ENCODE measurements at regions not wholly inside any gene's neighbourhood (a gene's known extent, or its start where the extent isn't known, plus 50 kb on each side); places are given as distances from the start of the nearest gene placed in this dataset.
"Not testable (repeated sequence)": the region's sequence is repeated elsewhere in the genome, so short reads cannot be mapped to it uniquely, and the experiment has no call there.

DNA sequence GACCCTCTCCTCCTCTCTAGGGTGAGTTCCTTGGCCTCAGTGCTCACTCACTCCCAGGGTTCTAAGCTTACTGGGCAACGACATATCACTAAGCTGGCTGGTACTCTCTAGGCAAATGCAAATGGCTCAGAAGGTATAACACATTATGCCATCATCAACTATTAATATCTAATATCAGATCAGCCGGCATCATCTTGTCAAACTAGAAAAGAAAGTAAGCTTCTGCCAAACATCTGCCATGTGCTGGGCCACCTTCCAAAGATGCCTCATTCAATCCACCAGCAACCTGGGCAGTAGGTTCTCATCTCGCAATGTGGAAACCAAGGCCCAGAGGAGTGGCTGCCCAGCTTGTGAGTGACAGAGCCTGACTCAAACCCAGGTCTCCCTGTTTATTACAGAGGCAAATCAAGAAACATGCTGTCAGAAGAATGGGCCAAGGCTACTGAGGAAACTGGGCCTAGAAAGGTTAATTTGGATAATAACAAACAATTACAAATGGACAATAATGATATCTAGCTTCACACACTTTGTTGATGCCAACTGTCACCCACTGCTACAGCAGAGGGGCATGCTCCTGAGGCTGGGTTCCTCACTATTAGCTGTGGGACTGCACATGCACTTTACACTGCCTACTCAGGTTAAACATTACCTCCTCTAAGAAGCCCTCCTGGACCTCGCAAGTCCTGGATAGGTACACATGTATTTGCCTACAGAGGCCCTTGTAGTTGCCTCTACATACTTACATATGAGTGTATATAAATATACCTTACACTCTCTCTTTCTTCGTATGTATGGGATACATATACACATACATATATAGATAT is 183.3 kb upstream of the JUN start:
- DNase-seq (ENCODE audit: low spot score in 2 of 2), result no peak
- TF ChIP-seq POLR2A (IDR thresholded peaks at IDR 0.05) (no peak), EP300 (IDR thresholded peaks at IDR 0.05) (no peak)
- TF ChIP-seq, protein P1, sequence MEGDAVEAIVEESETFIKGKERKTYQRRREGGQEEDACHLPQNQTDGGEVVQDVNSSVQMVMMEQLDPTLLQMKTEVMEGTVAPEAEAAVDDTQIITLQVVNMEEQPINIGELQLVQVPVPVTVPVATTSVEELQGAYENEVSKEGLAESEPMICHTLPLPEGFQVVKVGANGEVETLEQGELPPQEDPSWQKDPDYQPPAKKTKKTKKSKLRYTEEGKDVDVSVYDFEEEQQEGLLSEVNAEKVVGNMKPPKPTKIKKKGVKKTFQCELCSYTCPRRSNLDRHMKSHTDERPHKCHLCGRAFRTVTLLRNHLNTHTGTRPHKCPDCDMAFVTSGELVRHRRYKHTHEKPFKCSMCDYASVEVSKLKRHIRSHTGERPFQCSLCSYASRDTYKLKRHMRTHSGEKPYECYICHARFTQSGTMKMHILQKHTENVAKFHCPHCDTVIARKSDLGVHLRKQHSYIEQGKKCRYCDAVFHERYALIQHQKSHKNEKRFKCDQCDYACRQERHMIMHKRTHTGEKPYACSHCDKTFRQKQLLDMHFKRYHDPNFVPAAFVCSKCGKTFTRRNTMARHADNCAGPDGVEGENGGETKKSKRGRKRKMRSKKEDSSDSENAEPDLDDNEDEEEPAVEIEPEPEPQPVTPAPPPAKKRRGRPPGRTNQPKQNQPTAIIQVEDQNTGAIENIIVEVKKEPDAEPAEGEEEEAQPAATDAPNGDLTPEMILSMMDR (IDR thresholded peaks at IDR 0.05), result no peak

DNA sequence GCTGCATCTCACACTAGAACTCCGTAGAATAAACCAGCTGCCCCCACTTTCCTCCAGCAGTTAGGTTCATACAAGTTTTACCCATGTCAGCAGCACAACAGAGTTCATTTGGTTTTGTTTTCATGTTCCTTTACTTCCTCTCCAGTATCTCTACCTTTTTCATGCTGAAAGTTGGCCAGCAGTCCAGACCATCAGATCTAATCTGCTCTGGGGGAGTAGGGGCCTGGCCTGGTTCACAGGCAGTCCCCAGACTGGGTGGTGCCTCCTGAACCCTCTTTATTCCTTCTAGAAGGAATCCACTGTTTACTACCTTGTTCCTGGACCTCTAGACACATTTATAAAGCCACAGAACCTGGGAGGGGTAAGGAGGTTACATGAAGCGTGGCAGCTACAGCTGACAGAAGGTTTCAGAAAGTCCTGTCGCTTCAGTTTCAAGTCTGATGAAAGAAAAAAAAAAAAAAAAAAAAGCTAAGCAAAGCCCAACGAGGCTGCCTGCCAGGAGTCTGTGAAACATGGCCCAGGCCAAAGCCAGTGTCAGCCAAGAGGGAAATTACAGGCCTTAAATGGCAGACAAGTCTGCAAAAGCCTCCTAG is 184.6 kb upstream of the JUN start:
- peaks cover 0 to 25% (median 12%) of the 10 kb centered on the region in 4 donors for H3K4me1 ChIP-seq
- H3K27me3 ChIP-seq, result no peaks in the 10 kb centered on the region
- no peaks in the 10 kb centered on the region for H3K9me3 ChIP-seq
- TF ChIP-seq EP300 (IDR thresholded peaks at IDR 0.05) (peak in 1 of 2 donors; percentile 67), POLR2A (IDR thresholded peaks at IDR 0.05) (no peak)
- TF ChIP-seq, protein P1 (IDR thresholded peaks at IDR 0.05), result no peak
- 10 to 13% methylated on average over 4 of the region's 4 CpGs for WGBS, 2 donors
- peak; percentile 62 to 77 for DNase-seq (ENCODE audit: low spot score in 2 of 2)
- peak overlapping the region; percentile 61 to 94 (median 86) for H3K27ac ChIP-seq
- no peak overlapping the region for H3K4me3 ChIP-seq
- no peaks in the 10 kb centered on the region for H3K36me3 ChIP-seq

More for the DNA sequence above, 183.3 kb upstream of the JUN start:
- WGBS, 2 donors, result 96 to 97% methylated on average over 5 of the region's 5 CpGs
- Histone ChIP-seq H3K9me3 (no peaks in the 10 kb centered on the region), H3K4me3 (no peak overlapping the region), H3K27ac (peak overlapping the region in 1 of 4 donors; percentile 87), H3K27me3 (no peaks in the 10 kb centered on the region), H3K36me3 (no peaks in the 10 kb centered on the region), H3K4me1 (peaks cover 0 to 25% (median 12%) of the 10 kb centered on the region in 4 donors)

DNA sequence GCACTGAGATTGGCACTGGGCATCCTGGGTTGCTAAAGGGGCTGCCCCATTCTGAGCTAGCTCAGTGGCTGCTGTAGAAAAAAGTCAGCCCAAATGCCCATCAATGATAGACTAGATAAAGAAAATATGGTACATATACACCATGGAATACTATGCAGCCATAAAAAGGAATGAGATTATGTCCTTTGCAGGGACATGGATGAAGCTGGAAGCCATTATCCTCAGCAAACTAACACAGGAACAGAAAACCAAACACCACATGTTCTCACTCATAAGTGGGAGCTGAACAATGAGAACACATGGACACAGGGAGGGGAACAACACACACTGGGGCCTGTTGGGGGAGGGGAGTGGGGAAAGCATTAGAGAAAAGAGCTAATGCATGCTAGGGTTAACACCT is 185.3 kb upstream of the JUN start:
- peak overlapping the region in 2 of 4 donors; percentile 85 to 87 for H3K27ac ChIP-seq
- not testable (repeated sequence) for H3K27me3 ChIP-seq; DNase-seq (ENCODE audit: low spot score in 2 of 2)

DNA sequence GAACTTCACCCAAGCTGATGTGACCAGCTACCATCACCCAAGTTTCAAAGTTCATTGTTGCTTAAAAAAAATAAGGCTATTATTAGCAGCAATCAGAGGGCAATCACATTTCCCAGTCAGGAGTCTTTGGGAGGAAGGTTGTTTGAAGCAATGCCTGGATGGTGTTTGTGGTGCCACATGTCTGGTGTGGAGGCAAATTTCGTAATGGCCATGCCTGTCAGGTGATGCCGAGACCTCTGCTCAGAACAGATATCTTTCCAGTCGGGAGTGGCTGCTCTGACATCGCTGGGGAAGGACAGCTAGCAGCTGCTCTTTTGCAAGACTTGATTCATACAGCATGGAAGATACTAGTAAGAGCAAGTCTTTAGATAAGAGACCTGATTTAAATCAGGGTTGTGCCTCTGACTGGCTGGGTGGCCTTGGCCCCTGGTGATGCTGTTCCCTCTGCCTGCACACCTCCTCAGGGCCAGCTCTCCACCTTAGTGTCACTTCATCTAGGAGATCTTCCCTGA is 187.8 kb upstream of the JUN start:
- no peak for DNase-seq (ENCODE audit: low spot score in 2 of 2)
- H3K4me3 ChIP-seq, result no peak overlapping the region
- H3K27me3 ChIP-seq, result no peaks in the 10 kb centered on the region
- WGBS, 2 donors, result 80 to 85% methylated on average over 4 of the region's 4 CpGs
- H3K36me3 ChIP-seq, result no peaks in the 10 kb centered on the region
- peaks cover 0 to 23% (median 12%) of the 10 kb centered on the region in 4 donors for H3K4me1 ChIP-seq
- TF ChIP-seq, protein P1 (IDR thresholded peaks at IDR 0.05), result no peak
- TF ChIP-seq POLR2A (IDR thresholded peaks at IDR 0.05), result no peak
- no peak for TF ChIP-seq EP300 (IDR thresholded peaks at IDR 0.05)
- H3K9me3 ChIP-seq, result no peaks in the 10 kb centered on the region
- H3K27ac ChIP-seq, result no peak overlapping the region

More for the DNA sequence above, 185.3 kb upstream of the JUN start:
- not testable (repeated sequence) for H3K4me3 ChIP-seq, H3K9me3 ChIP-seq, H3K36me3 ChIP-seq
- H3K4me1 ChIP-seq, result peaks cover 0 to 25% (median 12%) of the 10 kb centered on the region in 4 donors

DNA sequence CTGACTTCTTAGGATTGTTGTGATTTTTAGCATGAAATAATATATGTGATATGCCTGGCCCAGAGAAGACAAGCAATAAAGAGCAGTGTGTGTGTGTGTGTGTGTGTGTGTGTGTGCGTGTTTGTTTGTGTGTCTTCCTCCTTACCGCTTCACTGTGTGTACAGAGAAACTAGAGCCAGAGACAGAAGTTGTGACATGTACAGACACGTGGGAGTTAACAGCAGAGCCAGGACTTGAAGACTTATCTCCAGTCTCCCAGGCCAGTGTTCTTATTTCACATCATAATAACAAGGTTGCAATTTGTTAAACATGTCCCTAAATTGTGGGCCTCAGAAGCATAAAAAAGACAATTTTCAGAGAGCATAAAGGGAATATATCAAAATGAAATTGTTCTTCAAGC is 192.0 kb upstream of the JUN start:
- no peaks in the 10 kb centered on the region for H3K36me3 ChIP-seq
- no peak for DNase-seq (ENCODE audit: low spot score in 2 of 2)
- no peaks in the 10 kb centered on the region for H3K9me3 ChIP-seq
- TF ChIP-seq, protein P1 (IDR thresholded peaks at IDR 0.05), result no peak
- TF ChIP-seq EP300 (IDR thresholded peaks at IDR 0.05) (no peak), POLR2A (IDR thresholded peaks at IDR 0.05) (no peak)
- H3K4me3 ChIP-seq, result no peak overlapping the region
- H3K4me1 ChIP-seq, result peaks cover 0 to 6% (median 0%) of the 10 kb centered on the region in 4 donors
- no peaks in the 10 kb centered on the region for H3K27me3 ChIP-seq
- H3K27ac ChIP-seq, result no peak overlapping the region
- WGBS, 2 donors, result 82 to 89% methylated on average over 3 of the region's 3 CpGs

Data from tibial nerve (tissue), 4 donors.